Tibial nerve (tissue), 3 donors: ENCODE measurements at regions not wholly inside any gene's neighbourhood (a gene's known extent, or its start where the extent isn't known, plus 50 kb on each side); places are given as distances from the start of the nearest gene placed in this dataset.

ENCODE experiments used
- POLR2A ChIP-seq, 2 donors: fragments of 450-650 bp; IDR thresholded peaks; one replicate each; pipeline ENCODE4 v1.6.1; 2017; ENCODE audit warnings: antibody characterized with exemption in 2 of 2, mild to moderate bottlenecking in 2 of 2, moderate library complexity in 2 of 2
- TF ChIP-seq, protein P1 (sequence below), 5 experiments: fragments of 200-600 bp in 3 of 5; fragments of 450-650 bp in 2 of 5; sonication (generic) in 3 of 5; IDR thresholded peaks; one replicate each; pipeline ENCODE4 v1.5.1; 2016 to 2019; ENCODE audit warnings: antibody characterized with exemption in 5 of 5, mild to moderate bottlenecking in 3 of 5, moderate library complexity in 2 of 5

DNA sequence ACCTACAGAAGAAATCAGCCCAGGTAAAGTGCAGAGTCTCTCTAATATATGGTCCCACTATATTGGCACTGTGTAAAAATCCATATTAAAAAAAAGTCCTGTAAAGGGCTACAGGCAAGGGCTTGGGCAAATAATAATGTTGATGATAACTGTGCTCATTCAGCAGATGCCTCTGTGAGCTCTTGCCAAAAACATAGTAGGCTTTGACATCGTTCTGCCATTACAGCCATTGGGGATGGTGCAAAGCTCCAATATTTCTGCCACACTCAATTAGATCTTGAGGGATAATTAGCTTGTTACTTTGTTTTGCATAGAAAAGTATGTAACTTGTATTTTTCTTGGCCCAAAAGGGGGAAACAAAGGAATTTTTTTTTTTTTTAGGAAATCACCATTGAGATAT lies 645.5 kb upstream of the FAM241A start:
- TF ChIP-seq, protein P1, sequence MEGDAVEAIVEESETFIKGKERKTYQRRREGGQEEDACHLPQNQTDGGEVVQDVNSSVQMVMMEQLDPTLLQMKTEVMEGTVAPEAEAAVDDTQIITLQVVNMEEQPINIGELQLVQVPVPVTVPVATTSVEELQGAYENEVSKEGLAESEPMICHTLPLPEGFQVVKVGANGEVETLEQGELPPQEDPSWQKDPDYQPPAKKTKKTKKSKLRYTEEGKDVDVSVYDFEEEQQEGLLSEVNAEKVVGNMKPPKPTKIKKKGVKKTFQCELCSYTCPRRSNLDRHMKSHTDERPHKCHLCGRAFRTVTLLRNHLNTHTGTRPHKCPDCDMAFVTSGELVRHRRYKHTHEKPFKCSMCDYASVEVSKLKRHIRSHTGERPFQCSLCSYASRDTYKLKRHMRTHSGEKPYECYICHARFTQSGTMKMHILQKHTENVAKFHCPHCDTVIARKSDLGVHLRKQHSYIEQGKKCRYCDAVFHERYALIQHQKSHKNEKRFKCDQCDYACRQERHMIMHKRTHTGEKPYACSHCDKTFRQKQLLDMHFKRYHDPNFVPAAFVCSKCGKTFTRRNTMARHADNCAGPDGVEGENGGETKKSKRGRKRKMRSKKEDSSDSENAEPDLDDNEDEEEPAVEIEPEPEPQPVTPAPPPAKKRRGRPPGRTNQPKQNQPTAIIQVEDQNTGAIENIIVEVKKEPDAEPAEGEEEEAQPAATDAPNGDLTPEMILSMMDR (IDR thresholded peaks at IDR 0.05), result no peak
- no peak for TF ChIP-seq POLR2A (IDR thresholded peaks at IDR 0.05)
